Stomach smooth muscle (tissue), 2 donors: ENCODE measurements at regions not wholly inside any gene's neighbourhood (a gene's known extent, or its start where the extent isn't known, plus 50 kb on each side); places are given as distances from the start of the nearest gene placed in this dataset.
"Not testable (repeated sequence)": the region's sequence is repeated elsewhere in the genome, so short reads cannot be mapped to it uniquely, and the experiment has no call there.

Experiments used
- H3K27ac ChIP-seq: one replicate; pipeline ENCODE4 v1.7.0; 2013; ENCODE audit warnings: mild to moderate bottlenecking, low read length, inconsistent platforms
- H3K27me3 ChIP-seq, 2 donors: one replicate each; pipeline ENCODE4 v1.7.0; 2013; ENCODE audit warnings: low read length in 2 of 2; ENCODE audit not compliant: insufficient read depth in 2 of 2, control insufficient read depth in 1 of 2
- H3K36me3 ChIP-seq, 2 donors: one replicate each; pipeline ENCODE4 v1.7.0; 2013; ENCODE audit warnings: low read length in 2 of 2; ENCODE audit not compliant: control insufficient read depth in 2 of 2, insufficient read depth in 2 of 2
- H3K4me1 ChIP-seq: one replicate; pipeline ENCODE4 v1.7.0; 2013; ENCODE audit warnings: low read length; ENCODE audit not compliant: control insufficient read depth, insufficient read depth
- H3K4me3 ChIP-seq, 2 donors: one replicate each; pipeline ENCODE4 v1.7.0; 2013; ENCODE audit warnings: low read length in 2 of 2
- H3K9ac ChIP-seq, 2 donors: one replicate each; pipeline ENCODE4 v1.7.0; 2013; ENCODE audit warnings: low read length in 2 of 2, mild to moderate bottlenecking in 1 of 2
- H3K9me3 ChIP-seq, 2 donors: one replicate each; pipeline ENCODE4 v1.7.0; 2013; ENCODE audit warnings: low read length in 2 of 2; ENCODE audit not compliant: control insufficient read depth in 2 of 2
- donor health status: healthy.
- donor health status: Pancreatic carcinoma.

DNA sequence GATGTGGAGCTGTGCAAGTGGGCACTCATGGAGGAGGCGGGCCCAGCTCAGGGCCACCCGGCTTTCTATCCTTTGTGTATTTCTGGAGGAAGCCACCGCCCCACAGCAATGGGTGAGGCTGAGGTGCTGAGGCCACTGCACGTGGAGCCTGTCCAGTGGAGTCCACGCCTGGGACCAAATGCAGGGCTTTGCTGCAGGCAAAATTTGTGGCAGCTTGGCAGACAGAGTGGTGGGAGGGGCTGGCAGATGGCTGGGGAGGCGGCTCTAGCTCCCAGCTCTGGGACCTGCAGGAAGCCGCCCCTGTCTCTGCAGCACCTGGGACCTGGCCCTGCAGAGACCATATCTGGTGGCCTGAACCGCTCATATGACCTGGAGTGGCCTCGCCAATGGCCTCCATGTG, 307.3 kb downstream of the CCDC74A start:
- H3K27ac ChIP-seq, H3K36me3 ChIP-seq, H3K9me3 ChIP-seq, H3K4me1 ChIP-seq, H3K27me3 ChIP-seq, H3K4me3 ChIP-seq, H3K9ac ChIP-seq: not testable (repeated sequence)

DNA sequence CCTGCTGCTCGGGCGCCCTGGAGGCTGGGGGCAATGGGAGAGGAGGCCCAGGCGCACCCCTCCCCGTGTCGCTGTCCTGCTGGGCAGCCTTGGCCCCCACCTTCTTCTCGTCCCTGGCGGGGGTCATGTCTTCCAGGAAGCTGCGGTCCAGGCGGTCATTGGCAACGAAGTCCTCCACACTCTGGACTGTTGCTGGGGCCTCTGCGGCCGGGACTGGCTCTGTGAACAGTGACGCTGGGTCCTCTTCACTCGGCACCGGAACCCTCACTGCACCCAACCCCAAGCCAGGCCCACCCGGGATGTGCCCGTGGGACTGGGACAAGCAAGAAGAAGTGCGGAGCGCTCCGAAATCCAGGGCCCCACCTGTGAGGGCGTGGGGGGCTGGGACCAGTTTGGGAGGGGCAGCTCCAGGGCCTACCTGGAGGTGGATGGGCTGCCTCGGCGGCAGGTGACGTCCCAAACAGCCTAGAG, 308.0 kb downstream of the CCDC74A start:
- Histone ChIP-seq H3K27ac (no peak overlapping the region), H3K9ac (no peak overlapping the region), H3K9me3 (no peaks in the 10 kb centered on the region), H3K27me3 (peaks cover 0 to 2% of the 10 kb centered on the region in 2 donors), H3K4me1 (no peaks in the 10 kb centered on the region), H3K36me3 (no peaks in the 10 kb centered on the region), H3K4me3 (no peak overlapping the region)

DNA sequence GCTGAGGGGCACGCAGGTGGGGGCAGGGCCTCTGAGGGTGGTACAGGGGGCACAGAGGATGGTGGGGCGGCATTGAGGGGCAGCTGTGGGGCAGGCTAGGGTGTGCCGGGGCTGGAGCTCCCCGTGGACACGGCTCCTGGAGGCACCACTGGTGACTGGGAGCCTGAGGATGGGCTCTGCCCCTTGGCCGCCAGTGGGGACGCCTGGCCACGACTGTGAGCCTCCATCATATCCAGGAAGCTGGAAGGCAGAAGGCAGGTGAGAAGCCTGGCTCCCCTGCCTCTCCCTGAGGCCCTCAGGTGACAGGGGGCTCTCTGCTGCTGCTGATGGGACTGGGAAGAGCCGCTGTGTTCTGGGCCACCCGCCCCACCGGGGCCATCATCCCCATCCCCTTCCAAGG, 308.4 kb downstream of the CCDC74A start:
- H3K27me3 ChIP-seq, H3K4me3 ChIP-seq, H3K4me1 ChIP-seq, H3K36me3 ChIP-seq, H3K9me3 ChIP-seq, H3K9ac ChIP-seq, H3K27ac ChIP-seq: not testable (repeated sequence)

DNA sequence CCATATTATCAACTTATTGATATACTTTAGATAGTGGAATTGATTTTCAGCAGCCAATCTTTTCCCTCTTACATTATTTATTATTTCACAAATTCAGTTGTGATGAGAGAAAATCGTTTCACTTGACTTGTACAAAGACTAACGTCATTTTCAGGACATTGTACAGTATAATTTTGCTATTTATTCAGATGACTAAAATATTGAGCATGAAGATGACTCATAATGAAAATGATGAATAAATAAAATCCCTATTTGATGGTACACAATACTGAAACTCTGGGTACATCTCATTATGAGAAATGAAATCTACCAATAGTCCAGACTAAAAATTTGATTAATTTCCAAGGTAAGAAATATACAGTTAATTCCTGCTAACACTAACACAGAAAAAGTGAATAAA, 316.4 kb downstream of the CCDC74A start:
- not testable (repeated sequence) for H3K36me3 ChIP-seq, H3K9ac ChIP-seq, H3K4me1 ChIP-seq, H3K4me3 ChIP-seq, H3K27ac ChIP-seq, H3K9me3 ChIP-seq, H3K27me3 ChIP-seq

DNA sequence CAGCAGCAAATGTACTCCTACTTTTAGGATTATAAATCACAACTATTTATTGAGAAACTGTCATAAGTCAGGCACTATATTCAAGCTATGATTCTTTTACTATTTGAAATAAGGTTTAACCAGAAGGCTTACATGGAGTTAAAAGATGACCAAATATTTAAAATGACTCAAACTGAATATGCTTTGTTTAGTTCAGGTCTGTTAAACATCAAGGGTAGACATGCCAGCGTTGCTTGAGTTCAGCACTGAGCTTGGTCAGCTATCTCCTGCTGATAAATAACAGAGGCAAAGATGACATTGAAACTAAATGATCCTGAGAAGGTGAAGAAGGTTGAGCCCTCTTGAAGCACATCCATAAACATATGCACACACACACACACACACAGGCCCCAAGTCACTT, 305.6 kb downstream of the ANKRD30BL start:
- not testable (repeated sequence) for H3K27ac ChIP-seq, H3K9ac ChIP-seq, H3K4me1 ChIP-seq, H3K36me3 ChIP-seq, H3K9me3 ChIP-seq, H3K27me3 ChIP-seq, H3K4me3 ChIP-seq

DNA sequence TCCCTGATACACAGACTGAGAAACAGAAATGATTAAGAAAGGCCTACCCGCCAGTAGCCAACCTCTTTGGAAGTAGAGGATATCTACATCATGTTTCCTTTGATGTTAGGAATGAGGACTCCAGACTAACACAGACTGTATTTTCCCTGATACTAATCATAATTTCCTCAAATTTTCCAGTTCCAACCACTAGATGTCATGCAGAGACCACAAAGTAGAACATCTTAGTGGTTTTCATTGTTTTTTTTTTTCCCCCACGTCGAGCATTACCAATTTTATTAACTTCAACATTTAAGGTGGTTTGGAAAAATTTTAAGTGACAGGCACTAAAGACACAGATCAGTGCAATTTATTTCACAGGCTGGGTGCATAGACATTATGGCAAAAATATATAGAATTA, 303.6 kb downstream of the ANKRD30BL start:
- H3K9me3 ChIP-seq, result not testable (repeated sequence)

More for the DNA sequence above, 303.6 kb downstream of the ANKRD30BL start:
- H3K4me3 ChIP-seq, H3K4me1 ChIP-seq, H3K27ac ChIP-seq, H3K9ac ChIP-seq, H3K27me3 ChIP-seq, H3K36me3 ChIP-seq: not testable (repeated sequence)
